ENCODE measurements at regions not wholly inside any gene's neighbourhood (a gene's known extent, or its start where the extent isn't known, plus 50 kb on each side); places are given as distances from the start of the nearest gene placed in this dataset.

GRCh38 chr22:17281440-17281841 is 62.2 kb upstream of the ADA2 start:
- H3K4me1 Mint-ChIP-seq: peaks cover 24% of the 10 kb centered on the region
- DNase-seq: no peak

GRCh38 chr22:17281026-17281425 is 61.8 kb upstream of the ADA2 start:
- peaks cover 24% of the 10 kb centered on the region for H3K4me1 Mint-ChIP-seq
- peaks cover 9% of the 10 kb centered on the region for H3K27me3 Mint-ChIP-seq
- H3K9me3 Mint-ChIP-seq: no peaks in the 10 kb centered on the region
- peak overlapping the region; percentile 89 for H3K27ac Mint-ChIP-seq
- no peaks in the 10 kb centered on the region for H3K36me3 Mint-ChIP-seq
- DNase-seq: no peak
- peak overlapping the region; percentile 56 for H3K4me3 Mint-ChIP-seq

More at GRCh38 chr22:17281440-17281841, 62.2 kb upstream of the ADA2 start:
- H3K9me3 Mint-ChIP-seq: no peaks in the 10 kb centered on the region
- peak overlapping the region; percentile 89 for H3K27ac Mint-ChIP-seq
- no peaks in the 10 kb centered on the region for H3K36me3 Mint-ChIP-seq
- peak overlapping the region; percentile 56 for H3K4me3 Mint-ChIP-seq
- H3K27me3 Mint-ChIP-seq: peaks cover 9% of the 10 kb centered on the region

- Mint-ChIP-seq H3K4me1 (peaks cover 15% of the 10 kb centered on the region), H3K9me3 (no peaks in the 10 kb centered on the region), H3K27ac (no peak overlapping the region), H3K4me3 (no peak overlapping the region), H3K36me3 (no peaks in the 10 kb centered on the region), H3K27me3 (no peaks in the 10 kb centered on the region)
- DNase-seq: no peak
Measured at GRCh38 chr22:17272511-17272991, 53.3 kb upstream of the ADA2 start.

- DNase-seq: no peak
- H3K27me3 Mint-ChIP-seq: no peaks in the 10 kb centered on the region
- no peaks in the 10 kb centered on the region for H3K9me3 Mint-ChIP-seq
- H3K4me3 Mint-ChIP-seq: no peak overlapping the region
- no peaks in the 10 kb centered on the region for H3K36me3 Mint-ChIP-seq
- H3K4me1 Mint-ChIP-seq: peaks cover 20% of the 10 kb centered on the region
- no peak overlapping the region for H3K27ac Mint-ChIP-seq
Measured at GRCh38 chr22:17271711-17272451, 52.6 kb upstream of the ADA2 start.

- DNase-seq: no peak
- Mint-ChIP-seq H3K36me3 (no peaks in the 10 kb centered on the region), H3K27ac (no peak overlapping the region), H3K4me1 (peaks cover 31% of the 10 kb centered on the region), H3K27me3 (no peaks in the 10 kb centered on the region), H3K4me3 (no peak overlapping the region), H3K9me3 (no peaks in the 10 kb centered on the region)
Measured at GRCh38 chr22:17269607-17270261, 50.5 kb upstream of the ADA2 start.

GRCh38 chr22:17269224-17269606 is 50.0 kb upstream of the ADA2 start:
- H3K27me3 Mint-ChIP-seq: no peaks in the 10 kb centered on the region
- H3K4me3 Mint-ChIP-seq: no peak overlapping the region
- no peaks in the 10 kb centered on the region for H3K36me3 Mint-ChIP-seq
- H3K9me3 Mint-ChIP-seq: no peaks in the 10 kb centered on the region
- no peak overlapping the region for H3K27ac Mint-ChIP-seq
- no peak for DNase-seq
- H3K4me1 Mint-ChIP-seq: peaks cover 31% of the 10 kb centered on the region
